HL-60 (cell line): ENCODE measurements at regions not wholly inside any gene's neighbourhood (a gene's known extent, or its start where the extent isn't known, plus 50 kb on each side); places are given as distances from the start of the nearest gene placed in this dataset.

Source experiments
- DNase-seq, 2 experiments: peaks; one replicate each; pipeline ENCODE4 v3.0.0-alpha.2; 2010 to 2020; ENCODE audit warnings: low read depth in 1 of 2, low spot score in 1 of 2
- H3K27ac ChIP-seq: fragments of 250-450 bp; sonication (Bioruptor Pico); replicated peaks from 2 replicates; pipeline ENCODE4 v1.5.1; 2020; ENCODE audit warnings: mild to moderate bottlenecking, moderate library complexity
- H3K27me3 ChIP-seq: fragments of 250-450 bp; sonication (Bioruptor Pico); 2 replicates; pipeline ENCODE4 v1.5.1; 2021; ENCODE audit warnings: mild to moderate bottlenecking, moderate library complexity; ENCODE audit not compliant: insufficient read depth, poor library complexity, severe bottlenecking
- H3K4me3 ChIP-seq: replicated peaks from 2 replicates; pipeline ENCODE4 v1.5.1; 2011; ENCODE audit warnings: mild to moderate bottlenecking, control low read depth, low read length; ENCODE audit not compliant: insufficient read depth
- GABPA ChIP-seq: IDR thresholded peaks from 2 replicates; pipeline ENCODE4 v1.6.1; 2012; ENCODE audit warnings: low read depth
- POLR2AphosphoS5 ChIP-seq: IDR thresholded peaks from 2 replicates; pipeline ENCODE4 v1.6.1; 2012; ENCODE audit warnings: low read depth
- SPI1 ChIP-seq: IDR thresholded peaks from 2 replicates; pipeline ENCODE4 v1.6.1; 2012; ENCODE audit warnings: low read depth, mild to moderate bottlenecking, borderline replicate concordance
- TF ChIP-seq, protein P1 (sequence below): IDR thresholded peaks from 2 replicates; pipeline ENCODE4 v1.6.1; 2012; ENCODE audit warnings: low read depth; ENCODE audit not compliant: insufficient replicate concordance
- TF ChIP-seq, protein P2 (sequence below): IDR thresholded peaks from one replicate; pipeline ENCODE4 v1.5.1; 2011; ENCODE audit warnings: low read length, control low read depth, inconsistent platforms; ENCODE audit not compliant: insufficient read depth

DNA sequence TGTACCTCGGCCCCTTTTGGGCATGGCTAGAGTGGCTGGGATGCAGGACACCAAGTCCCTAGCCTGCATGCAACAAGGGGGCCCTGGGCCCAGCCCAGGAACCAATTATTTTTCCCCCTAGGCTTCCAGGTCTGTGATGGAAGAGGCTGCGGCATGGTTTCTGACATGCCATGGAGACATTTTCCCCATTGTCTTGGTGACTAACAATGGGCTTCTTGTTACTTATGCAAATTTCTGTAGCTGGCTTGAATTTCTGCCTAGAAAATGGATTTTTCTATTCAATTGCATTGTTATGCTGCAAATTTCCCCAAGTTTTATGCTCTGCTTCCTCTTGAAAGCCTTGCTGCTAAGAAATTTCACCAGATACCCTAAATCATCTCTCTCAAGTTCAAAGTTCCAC is 1269.6 kb upstream of the CITED2 start:
- TF ChIP-seq, protein P1, sequence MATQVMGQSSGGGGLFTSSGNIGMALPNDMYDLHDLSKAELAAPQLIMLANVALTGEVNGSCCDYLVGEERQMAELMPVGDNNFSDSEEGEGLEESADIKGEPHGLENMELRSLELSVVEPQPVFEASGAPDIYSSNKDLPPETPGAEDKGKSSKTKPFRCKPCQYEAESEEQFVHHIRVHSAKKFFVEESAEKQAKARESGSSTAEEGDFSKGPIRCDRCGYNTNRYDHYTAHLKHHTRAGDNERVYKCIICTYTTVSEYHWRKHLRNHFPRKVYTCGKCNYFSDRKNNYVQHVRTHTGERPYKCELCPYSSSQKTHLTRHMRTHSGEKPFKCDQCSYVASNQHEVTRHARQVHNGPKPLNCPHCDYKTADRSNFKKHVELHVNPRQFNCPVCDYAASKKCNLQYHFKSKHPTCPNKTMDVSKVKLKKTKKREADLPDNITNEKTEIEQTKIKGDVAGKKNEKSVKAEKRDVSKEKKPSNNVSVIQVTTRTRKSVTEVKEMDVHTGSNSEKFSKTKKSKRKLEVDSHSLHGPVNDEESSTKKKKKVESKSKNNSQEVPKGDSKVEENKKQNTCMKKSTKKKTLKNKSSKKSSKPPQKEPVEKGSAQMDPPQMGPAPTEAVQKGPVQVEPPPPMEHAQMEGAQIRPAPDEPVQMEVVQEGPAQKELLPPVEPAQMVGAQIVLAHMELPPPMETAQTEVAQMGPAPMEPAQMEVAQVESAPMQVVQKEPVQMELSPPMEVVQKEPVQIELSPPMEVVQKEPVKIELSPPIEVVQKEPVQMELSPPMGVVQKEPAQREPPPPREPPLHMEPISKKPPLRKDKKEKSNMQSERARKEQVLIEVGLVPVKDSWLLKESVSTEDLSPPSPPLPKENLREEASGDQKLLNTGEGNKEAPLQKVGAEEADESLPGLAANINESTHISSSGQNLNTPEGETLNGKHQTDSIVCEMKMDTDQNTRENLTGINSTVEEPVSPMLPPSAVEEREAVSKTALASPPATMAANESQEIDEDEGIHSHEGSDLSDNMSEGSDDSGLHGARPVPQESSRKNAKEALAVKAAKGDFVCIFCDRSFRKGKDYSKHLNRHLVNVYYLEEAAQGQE = no peak
- no peak for TF ChIP-seq SPI1
- TF ChIP-seq POLR2AphosphoS5 = no peak
- TF ChIP-seq GABPA = no peak
- TF ChIP-seq, protein P2, sequence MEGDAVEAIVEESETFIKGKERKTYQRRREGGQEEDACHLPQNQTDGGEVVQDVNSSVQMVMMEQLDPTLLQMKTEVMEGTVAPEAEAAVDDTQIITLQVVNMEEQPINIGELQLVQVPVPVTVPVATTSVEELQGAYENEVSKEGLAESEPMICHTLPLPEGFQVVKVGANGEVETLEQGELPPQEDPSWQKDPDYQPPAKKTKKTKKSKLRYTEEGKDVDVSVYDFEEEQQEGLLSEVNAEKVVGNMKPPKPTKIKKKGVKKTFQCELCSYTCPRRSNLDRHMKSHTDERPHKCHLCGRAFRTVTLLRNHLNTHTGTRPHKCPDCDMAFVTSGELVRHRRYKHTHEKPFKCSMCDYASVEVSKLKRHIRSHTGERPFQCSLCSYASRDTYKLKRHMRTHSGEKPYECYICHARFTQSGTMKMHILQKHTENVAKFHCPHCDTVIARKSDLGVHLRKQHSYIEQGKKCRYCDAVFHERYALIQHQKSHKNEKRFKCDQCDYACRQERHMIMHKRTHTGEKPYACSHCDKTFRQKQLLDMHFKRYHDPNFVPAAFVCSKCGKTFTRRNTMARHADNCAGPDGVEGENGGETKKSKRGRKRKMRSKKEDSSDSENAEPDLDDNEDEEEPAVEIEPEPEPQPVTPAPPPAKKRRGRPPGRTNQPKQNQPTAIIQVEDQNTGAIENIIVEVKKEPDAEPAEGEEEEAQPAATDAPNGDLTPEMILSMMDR = no peak
- no peak overlapping the region for H3K27ac ChIP-seq
- no peak for DNase-seq

DNA sequence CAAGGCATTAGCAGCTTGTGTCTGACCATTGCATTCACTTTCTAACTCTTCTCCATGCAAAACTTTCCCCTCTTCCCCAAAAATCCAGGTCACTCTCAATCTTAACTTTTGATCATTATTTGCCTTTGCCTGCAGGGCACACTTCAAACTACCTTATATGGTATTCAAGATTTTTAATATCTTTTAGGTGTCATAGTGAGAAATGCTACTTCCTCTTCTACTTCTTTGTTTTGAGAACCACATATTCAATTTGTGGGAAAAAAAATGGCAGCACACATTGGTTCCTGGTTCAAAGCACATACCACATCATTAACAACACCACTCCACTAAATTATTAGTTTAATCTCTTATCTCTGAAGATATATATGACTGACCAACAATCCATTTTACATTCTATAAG is 1267.0 kb upstream of the CITED2 start:
- no peaks in the 10 kb centered on the region for H3K27me3 ChIP-seq
- no peak for DNase-seq

More for the DNA sequence above, 1269.6 kb upstream of the CITED2 start:
- no peak overlapping the region for H3K4me3 ChIP-seq
- H3K27me3 ChIP-seq = no peaks in the 10 kb centered on the region

DNA sequence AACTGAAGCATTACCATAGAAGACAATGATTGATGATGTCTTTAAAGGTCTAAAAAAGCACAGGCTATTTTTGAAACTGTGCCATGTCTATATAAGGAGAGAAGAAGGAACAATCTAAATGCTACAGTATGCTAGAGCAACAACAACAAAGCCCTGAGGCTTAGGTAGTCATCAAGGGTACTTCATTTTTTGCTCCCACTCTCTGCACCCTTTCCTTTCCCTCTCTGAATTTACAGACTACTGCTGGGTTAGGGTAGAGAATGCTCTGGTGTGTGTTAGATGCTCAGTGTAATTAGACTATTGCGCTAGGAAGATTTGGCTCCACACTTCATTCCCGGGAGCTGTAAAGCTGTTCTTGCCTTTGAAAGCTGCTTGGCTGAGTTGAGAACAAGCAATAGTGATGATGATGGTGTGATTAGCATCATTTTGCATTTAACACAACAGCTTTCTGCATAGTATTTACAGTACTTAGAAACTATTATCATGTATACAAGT is 1262.5 kb upstream of the CITED2 start:
- TF ChIP-seq, protein P1 = no peak
- TF ChIP-seq, protein P2 = no peak
- TF ChIP-seq SPI1 (no peak), POLR2AphosphoS5 (no peak), GABPA (no peak)
- Histone ChIP-seq H3K27me3 (no peaks in the 10 kb centered on the region), H3K4me3 (no peak overlapping the region), H3K27ac (no peak overlapping the region)
- no peak for DNase-seq

More for the DNA sequence above, 1267.0 kb upstream of the CITED2 start:
- Histone ChIP-seq H3K27ac (no peak overlapping the region), H3K4me3 (no peak overlapping the region)
- TF ChIP-seq, protein P2 = no peak
- no peak for TF ChIP-seq POLR2AphosphoS5
- no peak for TF ChIP-seq GABPA
- no peak for TF ChIP-seq SPI1
- TF ChIP-seq, protein P1 = no peak
